GM20431 (cell line): ENCODE measurements at regions not wholly inside any gene's neighbourhood (a gene's known extent, or its start where the extent isn't known, plus 50 kb on each side); places are given as distances from the start of the nearest gene placed in this dataset.

Source experiments
- in situ Hi-C: fragments of 300-500 bp; cut with MseI, MboI; formaldehyde crosslinking; loops from one replicate; pipeline ENCODE4 v1.15.0; 2020; ENCODE audit warnings: low sequenced_read_pairs; ENCODE audit not compliant: unreplicated experiment

DNA sequence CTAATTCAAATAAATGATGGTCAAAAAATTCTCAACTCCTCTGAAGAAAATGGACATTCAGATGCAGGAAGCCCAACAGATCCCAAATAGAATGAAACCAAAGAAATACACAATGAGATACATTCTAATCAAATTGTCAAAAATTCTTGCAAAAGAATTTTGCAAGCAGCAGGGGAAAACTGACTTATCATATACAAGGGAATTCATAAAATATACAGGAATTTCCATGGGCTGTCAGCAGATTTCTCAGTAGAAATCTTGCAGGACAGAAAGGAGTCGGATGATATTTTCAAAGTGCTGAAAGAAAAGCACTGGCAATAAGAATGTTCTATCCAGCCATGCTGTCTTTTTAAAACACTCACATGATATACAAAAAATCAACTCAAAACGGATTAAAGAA lies 194.6 kb upstream of the ZC3H12C start:
- in situ Hi-C loops, result no loop called here

DNA sequence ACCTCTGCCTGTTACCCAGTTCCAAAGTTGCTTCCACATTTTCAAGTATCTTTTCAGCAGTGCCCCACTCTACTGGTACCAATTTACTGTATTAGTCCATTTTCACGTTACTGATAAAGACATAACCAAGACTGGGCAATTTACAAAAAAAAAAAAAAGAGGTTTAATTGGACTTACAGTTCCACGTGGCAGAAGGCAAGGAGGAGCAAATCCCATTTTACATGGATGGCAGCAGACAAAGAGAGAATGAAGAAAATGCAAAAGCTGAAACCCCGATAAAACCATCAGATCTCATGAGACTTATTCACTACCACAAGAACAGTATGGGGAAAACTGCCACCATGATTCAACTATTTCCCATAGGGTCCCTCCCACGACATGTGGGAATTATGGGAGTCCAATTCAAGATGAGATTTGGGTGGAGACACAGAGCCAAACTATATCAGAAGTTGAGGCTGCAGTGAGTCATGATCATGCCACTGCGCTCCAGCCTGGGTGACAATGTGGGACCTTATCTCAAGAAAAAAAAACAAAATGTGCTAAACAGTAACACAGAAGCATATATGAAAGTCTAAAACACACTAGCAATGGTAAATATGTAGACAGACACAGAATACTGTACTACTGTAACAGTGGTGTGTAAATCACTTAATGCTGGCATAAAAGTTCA lies 190.3 kb upstream of the ZC3H12C start:
- in situ Hi-C loops, result no loop called here

DNA sequence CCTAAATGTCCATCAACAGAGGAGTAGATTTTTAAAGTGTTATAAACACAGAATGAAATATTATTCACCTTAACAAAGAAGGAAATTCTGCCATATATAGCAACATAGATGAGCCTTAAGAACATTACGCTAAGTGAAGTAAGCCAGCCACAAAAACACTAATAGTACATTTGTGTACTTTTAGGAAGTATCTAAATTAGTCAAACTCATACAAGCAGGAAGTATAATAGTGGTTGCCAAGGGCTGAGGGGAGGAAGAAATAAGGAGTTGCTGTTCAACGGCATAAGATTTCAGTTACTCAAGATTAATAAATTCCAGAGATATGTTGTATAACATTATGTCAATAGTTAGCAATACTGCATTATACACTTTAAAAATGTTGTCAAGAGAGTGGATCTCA lies 181.7 kb upstream of the ZC3H12C start:
- in situ Hi-C loops, result no loop called here

DNA sequence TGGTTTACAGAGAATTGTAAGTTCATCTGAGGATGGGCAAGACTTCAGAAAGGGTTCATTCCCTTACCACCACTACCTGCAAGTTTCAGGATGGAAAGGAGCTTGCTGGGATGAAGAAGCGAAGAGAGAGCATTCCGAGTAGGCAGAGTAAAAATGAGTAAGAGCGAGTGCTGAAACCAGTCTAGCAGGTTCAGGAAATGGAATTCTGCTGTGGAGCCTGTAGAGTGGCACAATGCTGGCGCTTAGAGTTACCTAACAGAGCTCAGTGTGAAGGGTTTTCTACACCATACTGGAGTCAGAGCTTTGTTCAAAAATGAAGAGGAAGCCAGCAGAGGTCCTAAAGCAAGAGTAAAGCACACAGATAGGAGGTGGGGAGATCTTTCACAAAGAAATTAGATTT lies 179.2 kb upstream of the ZC3H12C start:
- in situ Hi-C loops, result no loop called here

DNA sequence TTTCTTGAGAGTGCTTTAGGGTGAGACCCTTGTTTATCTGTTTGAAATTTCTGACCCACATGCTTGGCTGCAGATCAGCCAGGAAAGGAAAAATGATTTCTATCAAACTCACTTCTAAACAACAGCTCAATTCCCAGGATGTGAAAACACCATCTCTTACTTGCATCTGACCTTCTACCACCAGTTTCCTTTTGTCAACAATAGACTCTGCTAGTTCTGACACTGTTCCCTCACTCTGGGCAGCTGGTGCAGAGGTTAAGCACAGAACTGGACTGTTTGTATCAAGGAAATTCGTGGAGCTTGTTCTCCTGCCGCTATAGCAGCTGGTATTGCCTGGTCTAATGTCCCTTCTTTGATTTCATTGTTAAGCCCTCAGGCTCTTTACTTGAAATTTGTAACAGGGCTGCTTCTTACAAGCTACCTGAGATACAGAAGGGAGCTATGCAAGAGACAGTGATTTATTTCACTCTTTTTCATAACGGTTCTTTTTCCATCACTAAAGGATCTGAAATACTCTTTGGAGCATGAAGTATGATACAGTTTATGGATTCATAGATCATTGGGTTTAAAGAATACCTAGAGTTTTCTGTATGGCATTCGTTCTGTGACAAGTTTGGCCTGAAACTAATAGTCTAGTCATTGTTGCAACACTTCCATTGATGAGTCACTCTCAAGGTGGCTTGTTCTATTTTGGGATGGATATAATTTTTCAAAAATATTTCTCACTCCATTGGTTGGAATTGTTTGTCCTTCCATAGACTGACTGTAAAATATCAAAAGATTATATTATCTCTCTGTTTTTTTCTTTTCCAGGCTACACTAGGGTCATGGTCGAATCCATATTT lies 178.2 kb upstream of the ZC3H12C start:
- in situ Hi-C loops, result no loop called here

DNA sequence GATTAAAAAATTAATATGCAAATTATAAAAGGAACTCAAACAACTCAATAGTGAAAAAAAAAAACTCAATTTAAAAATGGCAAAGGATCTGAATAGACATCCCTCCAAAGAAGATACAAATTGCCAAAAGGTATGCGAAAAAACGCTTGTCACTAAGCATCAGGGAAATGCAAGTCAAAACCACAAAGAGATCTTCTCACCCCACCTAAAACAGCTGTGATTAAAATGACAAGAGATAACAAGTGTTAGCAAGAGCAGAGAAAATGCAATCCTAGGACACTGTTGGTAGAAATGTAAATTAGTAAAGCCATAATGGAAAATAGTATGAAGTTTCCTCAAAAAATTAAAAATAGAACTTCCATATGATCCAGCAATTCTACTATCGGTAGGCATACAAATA lies 166.3 kb upstream of the ZC3H12C start:
- in situ Hi-C loops, result loop anchor here (25.0 kb wide), 1 partner anchor 260 kb away; no protein-coding TSS in a partner anchor

DNA sequence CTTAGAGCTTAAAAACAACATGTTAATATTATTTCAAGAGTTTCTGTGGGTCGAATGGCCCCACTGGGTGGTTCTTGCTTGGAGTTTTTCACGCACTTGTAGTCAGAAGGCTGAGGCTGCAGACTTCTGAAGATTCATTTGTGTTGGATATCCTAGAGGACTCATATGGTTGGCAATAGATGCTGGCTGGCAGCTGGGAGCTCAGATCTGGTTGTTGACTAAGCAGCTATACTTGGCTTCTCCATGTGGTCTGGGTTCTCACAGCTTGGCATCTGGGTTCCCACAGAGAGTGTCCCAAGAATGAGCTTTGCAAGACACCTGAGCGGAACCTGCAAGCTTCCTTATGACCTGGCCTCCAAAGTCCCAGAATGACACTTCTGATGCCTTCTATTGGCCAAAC lies 163.9 kb upstream of the ZC3H12C start:
- in situ Hi-C loops, result loop anchor here (25.0 kb wide), 1 partner anchor 258 kb away; no protein-coding TSS in a partner anchor

DNA sequence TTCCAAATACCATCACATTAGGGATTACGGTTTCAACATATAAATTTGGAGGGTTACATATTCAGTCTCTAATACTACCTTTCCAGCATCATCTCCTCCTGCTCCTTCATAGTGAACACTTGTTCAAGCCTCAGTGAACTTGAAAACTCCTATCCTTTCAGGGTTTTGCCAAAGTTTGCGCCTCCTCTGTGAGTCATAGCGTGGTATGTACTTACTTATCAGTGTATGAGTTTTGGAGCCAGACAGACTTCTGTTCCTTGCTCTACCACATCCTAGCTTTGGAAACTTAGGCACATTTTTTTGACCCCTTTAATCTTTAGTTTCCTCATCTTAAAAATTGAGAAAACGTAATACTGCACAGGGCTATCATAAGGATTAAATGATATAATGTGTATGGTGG lies 160.1 kb upstream of the ZC3H12C start:
- in situ Hi-C loops, result loop anchor here (25.0 kb wide), 1 partner anchor 254 kb away; no protein-coding TSS in a partner anchor

DNA sequence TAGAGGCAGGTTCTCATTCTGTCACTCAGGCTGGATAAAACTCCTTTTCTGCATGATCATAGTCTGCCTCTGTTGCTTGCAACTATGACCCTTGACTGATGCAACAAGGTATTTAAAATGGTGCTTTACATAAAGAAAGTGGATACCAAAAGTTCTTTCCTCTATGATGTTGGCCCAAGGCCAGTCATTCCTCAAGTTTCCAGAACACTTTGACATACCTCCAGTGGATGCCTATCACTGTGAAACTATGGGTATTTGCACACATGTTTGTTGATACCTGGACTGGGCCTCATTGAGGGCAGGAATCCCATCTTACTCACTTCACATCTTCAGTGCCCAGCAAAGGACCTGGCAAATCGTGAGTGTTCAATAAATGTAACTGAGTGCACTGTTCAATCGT lies 159.0 kb upstream of the ZC3H12C start:
- in situ Hi-C loops, result loop anchor here (25.0 kb wide), 1 partner anchor 253 kb away; no protein-coding TSS in a partner anchor

DNA sequence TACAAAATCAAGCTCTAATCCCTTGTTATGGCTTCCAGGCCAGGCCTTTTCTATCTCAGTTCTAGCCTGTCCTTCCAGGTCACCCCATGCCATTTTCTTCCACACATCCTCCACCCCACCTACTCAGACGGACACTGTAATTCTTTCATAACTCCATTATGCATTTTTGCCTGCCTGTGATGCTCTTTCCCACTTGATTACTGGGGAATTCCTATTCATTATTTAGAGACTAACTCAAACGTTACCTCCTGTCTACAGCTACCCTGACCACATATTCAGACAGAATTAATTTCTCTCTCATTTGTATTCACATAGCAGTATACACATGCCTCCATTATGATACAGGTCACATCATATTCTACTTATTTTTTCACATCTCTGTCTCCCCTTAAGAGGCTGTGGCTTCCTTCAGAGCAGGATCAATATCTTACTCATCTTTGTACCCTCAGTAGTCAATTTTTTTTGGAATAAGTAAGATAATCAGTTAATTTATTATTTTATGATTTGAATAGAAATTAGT lies 156.5 kb upstream of the ZC3H12C start:
- in situ Hi-C loops, result loop anchor here (25.0 kb wide), 1 partner anchor 251 kb away; no protein-coding TSS in a partner anchor

DNA sequence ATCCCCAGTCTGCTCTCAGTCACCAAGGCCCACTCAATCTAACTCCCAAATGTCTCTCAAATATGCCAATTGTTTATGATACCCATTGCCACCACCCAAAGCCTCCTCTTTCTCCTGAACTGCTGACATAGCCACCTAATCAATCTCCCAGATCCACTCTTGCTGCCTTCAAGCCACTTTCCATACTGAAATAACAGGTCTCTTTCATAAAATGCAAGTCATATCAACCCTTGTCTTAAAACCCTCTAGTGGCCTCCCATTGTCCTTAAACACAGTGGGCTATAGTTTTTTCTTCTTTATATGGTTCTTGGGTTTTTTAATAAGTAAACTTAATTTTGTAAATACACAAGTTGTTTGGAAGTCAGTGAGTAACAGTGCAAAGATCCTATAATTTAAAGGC lies 155.2 kb upstream of the ZC3H12C start:
- in situ Hi-C loops, result loop anchor here (25.0 kb wide), 1 partner anchor 249 kb away; no protein-coding TSS in a partner anchor

DNA sequence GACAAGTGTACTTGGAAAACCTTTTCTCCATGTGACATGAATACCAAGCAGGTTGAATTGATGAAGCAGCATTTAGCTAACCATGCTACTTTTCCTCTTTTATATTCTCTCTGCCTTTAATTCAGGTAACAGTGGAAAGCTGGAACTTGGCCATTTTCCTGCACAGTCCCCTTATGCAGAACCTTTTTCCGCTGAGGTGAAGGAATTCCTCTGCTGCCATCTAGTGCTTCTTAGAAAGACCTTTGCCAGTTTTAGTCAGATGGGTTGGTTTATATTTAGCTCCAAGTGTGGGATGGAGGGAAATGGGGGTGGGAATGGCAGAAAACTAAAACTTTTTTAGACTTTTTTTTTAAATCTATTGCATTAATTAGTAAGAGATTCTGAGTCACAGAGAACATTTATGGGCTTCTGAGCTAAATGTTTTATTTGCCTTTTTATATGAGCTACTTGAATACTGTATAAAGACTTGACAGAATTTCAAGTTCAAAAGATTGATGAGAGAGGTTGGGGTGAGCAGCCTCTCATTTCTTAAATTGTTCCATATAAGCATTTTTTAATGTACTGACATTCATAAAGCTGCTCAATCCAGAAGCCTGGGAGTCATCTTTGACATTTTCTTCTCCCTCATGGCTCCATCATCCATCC lies 153.9 kb upstream of the ZC3H12C start:
- in situ Hi-C loops, result loop anchor here (25.0 kb wide), 1 partner anchor 248 kb away; no protein-coding TSS in a partner anchor

DNA sequence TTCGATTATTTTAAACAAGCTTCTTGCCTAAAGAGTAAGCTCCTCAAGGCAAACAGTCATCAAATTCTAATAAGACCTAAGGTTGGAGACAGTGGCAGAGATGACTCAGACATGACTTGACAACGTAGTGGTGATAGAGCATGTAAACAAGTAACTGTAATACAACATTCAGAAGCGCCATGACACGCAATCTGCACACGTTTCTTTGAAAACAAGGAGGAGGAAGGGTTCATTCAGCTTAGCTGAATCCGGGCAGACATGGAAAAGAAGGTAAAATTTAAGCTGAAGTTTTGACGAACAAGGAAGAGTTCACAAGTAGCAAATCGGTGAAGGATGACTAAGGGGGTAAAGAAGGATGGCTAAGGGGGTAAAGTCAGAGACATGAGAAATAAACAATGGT lies 152.4 kb upstream of the ZC3H12C start:
- in situ Hi-C loops, result loop anchor here (25.0 kb wide), 1 partner anchor 246 kb away; no protein-coding TSS in a partner anchor

DNA sequence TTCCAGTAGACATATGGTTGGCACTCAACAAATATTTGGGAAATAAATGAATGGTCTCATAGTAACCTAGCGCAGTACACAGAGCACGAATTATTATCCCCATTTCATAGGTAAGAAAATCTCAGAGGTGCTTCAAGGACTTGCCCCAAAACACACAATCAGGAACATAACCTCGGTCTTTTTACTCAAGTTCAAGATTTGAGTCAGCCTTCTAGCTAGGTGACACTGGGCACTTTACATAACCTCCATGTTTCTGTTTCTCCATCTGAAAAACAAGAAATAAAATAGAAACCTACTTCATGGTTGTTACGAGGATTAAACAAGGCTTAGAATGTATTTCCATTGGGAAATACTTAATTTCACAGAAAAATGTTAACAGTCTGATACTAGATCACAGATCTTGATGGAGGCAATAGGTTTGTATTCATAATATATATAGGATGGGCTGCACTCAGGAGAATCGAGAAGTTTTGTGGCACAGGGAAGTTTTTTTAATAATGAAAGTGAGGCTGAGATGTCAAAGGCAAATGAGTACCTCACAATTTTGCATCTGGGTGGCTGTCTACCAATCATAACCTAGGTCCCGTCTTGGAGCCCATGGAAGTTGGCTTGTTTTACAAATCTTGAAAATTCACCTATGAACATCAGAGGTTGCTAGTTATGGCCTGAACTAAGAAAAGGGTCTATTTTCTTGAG lies 147.4 kb upstream of the ZC3H12C start:
- in situ Hi-C loops, result loop anchor here (25.0 kb wide), 1 partner anchor 242 kb away; no protein-coding TSS in a partner anchor

DNA sequence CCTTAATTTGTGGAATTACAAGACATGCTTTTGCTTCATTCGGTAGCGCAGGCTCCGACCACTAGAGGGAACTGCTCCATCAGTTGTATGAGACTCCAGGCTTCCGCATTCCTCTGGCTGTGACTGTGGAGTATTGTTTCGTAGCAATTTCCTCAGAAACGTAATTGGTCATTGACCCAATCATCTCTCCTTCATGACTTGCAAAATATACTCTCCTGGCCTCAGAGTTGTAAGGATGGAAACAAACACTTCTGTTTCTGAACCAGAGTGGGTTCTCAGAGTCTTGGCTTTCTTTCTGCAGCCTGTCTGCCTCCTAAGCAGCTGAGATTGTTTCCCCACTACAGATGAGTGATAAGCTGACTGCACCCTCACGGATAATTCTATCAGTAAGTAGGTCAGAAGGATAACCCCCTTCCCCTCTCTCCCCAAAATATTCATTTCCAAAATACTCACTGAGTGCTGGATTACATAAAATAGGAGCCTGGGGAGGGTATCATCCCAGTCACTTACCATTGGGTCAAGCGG lies 146.8 kb upstream of the ZC3H12C start:
- in situ Hi-C loops, result loop anchor here (25.0 kb wide), 1 partner anchor 241 kb away; no protein-coding TSS in a partner anchor

DNA sequence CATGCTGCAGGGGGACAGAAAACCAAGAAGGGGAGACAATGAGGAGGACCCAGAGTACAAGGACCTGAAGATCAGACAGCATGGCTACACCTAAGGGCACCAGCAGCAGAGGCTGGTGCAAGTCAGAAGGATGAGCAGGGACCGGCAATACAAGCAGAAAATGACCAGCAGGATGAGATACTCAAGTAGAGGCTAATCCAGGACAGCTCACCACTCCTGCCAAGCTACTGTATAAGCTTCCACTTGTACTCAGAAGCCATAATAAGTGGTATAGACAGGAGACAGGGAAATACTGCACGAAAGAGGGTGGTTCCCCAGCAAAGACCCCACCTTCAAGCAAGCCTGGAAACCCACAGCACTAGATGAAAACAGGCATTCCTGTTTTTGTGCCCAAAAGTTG lies 138.7 kb upstream of the ZC3H12C start:
- in situ Hi-C loops, result loop anchor here (25.0 kb wide), 1 partner anchor 133 kb away; the partner anchor contains the start of gene ZC3H12C

DNA sequence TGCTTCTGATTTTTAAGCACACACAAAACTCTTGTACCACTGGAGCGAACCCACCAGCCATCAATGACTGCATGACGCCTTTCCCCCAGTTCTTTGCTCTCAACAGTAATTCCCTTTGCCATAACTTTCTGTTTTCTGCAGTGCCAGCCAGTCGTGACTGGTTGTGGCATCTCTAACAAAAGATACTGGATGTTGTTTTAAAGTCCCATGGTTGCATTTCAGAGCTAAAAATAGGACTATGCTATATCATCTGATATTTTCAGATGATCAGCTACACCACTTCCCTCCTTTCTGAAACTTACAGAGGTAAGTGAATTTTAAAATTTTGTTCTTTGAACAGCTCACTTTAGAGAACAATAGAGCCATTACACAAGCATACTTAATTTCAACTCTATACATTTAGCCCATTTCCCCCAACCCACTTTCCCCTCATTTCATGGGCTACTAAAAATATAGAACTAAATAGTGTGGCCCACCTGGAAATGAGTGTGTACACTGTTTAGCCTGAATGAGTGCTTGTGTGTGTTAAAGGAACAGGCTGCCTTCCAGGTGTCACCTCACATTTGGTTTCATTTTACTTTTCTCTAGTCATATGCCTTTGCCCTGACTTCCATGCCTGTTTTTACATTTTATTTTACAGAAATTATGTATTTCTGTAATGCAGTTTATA lies 136.9 kb upstream of the ZC3H12C start:
- in situ Hi-C loops, result loop anchor here (25.0 kb wide), 1 partner anchor 131 kb away; the partner anchor contains the start of gene ZC3H12C

DNA sequence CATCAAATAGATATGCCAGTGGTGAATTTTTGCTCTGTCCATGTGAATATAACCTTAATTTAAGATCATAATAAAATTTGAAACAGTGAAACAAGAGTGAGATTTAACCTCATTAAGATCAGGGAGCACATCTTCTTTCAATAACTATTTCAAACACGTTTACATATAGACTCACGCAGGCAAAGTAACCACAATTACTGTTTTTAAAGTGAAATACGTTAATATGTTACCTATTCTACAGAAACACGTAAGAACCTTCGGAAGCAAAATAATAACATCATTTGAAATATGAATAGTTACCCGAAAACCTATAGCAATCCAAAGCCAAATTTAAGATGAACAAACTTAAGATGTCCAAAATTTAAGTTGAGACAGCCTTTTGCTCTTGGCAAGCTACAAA lies 136.2 kb upstream of the ZC3H12C start:
- in situ Hi-C loops, result loop anchor here (25.0 kb wide), 1 partner anchor 130 kb away; the partner anchor contains the start of gene ZC3H12C
